PC-3 (cell line): ENCODE measurements at regions not wholly inside any gene's neighbourhood (a gene's known extent, or its start where the extent isn't known, plus 50 kb on each side); places are given as distances from the start of the nearest gene placed in this dataset.

ENCODE experiments used
- ATAC-seq: fragments of 200-7000 bp; cut with Tn5 transposase; 2 replicates; pipeline ENCODE4 v1.9.1; 2020; ENCODE audit warnings: mild to moderate bottlenecking, moderate library complexity
- BruUV-seq: library from RNA; stranded (reverse); fragments of 400-500 nt; replicated peaks from 2 replicates; lab custom pipeline; 2021; lab: Mats Ljungman, UMichigan
- CTCF ChIA-PET: fragments of 300-600 bp; sonication (Branson Sonifier 250); formaldehyde crosslinking; loops from one replicate; lab custom pipeline; 2022; ENCODE audit warnings: antibody characterized with exemption; lab: Charles Lee
- POLR2A ChIA-PET: fragments of 300-600 bp; sonication (Branson Sonifier 250); formaldehyde crosslinking; loops from one replicate; lab custom pipeline; 2022; ENCODE audit warnings: antibody characterized with exemption; ENCODE audit not compliant: unreplicated experiment; lab: Charles Lee
- DNase-seq: peaks from one replicate; pipeline ENCODE4 v3.0.0-alpha.2; 2015
- H2AFZ ChIP-seq: fragments of 300-600 bp; sonication (generic); 2 replicates; pipeline ENCODE4 v1.6.0; 2016; ENCODE audit warnings: antibody characterized with exemption, low read length
- H3F3A ChIP-seq: fragments of 300-600 bp; sonication (generic); one replicate; pipeline ENCODE4 v1.6.0; 2017; ENCODE audit warnings: antibody characterized with exemption, low read length, control low read depth, mild to moderate bottlenecking; ENCODE audit not compliant: unreplicated experiment
- H3K27ac ChIP-seq: fragments of 300-600 bp; sonication (generic); 2 replicates; pipeline ENCODE4 v1.5.1; 2016; ENCODE audit warnings: mild to moderate bottlenecking, low read length
- H3K27me3 ChIP-seq: fragments of 300-600 bp; sonication (generic); 2 replicates; pipeline ENCODE4 v1.6.1; 2016; ENCODE audit warnings: low read length, mixed read lengths
- H3K36me3 ChIP-seq: fragments of 300-600 bp; sonication (generic); 2 replicates; pipeline ENCODE4 v1.6.1; 2016; ENCODE audit warnings: low read depth, mixed run types, low read length, mixed read lengths
- H3K4me1 ChIP-seq: fragments of 300-600 bp; sonication (generic); 2 replicates; pipeline ENCODE4 v1.5.1; 2016; ENCODE audit warnings: low read length; ENCODE audit not compliant: insufficient read depth
- H3K4me2 ChIP-seq: fragments of 300-600 bp; sonication (generic); 2 replicates; pipeline ENCODE4 v1.6.0; 2016; ENCODE audit warnings: low read length
- H3K4me3 ChIP-seq: fragments of 300-600 bp; sonication (generic); 2 replicates; pipeline ENCODE4 v1.5.1; 2016; ENCODE audit warnings: mild to moderate bottlenecking, low read length, mixed read lengths
- H3K79me2 ChIP-seq: fragments of 300-600 bp; sonication (generic); 2 replicates; pipeline ENCODE4 v1.6.1; 2017; ENCODE audit warnings: low read length, mixed read lengths
- H3K9ac ChIP-seq: fragments of 300-600 bp; sonication (generic); 2 replicates; pipeline ENCODE4 v1.6.0; 2016; ENCODE audit warnings: mild to moderate bottlenecking, low read length
- H3K9me2 ChIP-seq: fragments of 300-600 bp; sonication (generic); replicated peaks from 2 replicates; pipeline ENCODE4 v1.6.1; 2016; ENCODE audit warnings: mixed run types, low read length, mixed read lengths
- H3K9me3 ChIP-seq: fragments of 300-600 bp; sonication (generic); 2 replicates; pipeline ENCODE4 v1.6.1; 2016; ENCODE audit warnings: low read length, mixed read lengths
- H4K20me1 ChIP-seq: fragments of 300-600 bp; sonication (generic); 2 replicates; pipeline ENCODE4 v1.6.1; 2016; ENCODE audit warnings: low read length, mixed read lengths
- EZH2 ChIP-seq: fragments of 300-600 bp; sonication (generic); IDR thresholded peaks from one replicate; pipeline ENCODE4 v1.6.1; 2017; ENCODE audit warnings: antibody characterized with exemption, mild to moderate bottlenecking, low read length; ENCODE audit not compliant: unreplicated experiment
- EZH2phosphoT487 ChIP-seq: fragments of 300-600 bp; sonication (generic); IDR thresholded peaks from 2 replicates; pipeline ENCODE4 v1.6.1; 2018; ENCODE audit warnings: mild to moderate bottlenecking, antibody characterized with exemption, low read length, borderline replicate concordance
- intact Hi-C: fragments of 100-400 bp; cut with micrococcal nuclease; formaldehyde crosslinking; loops from 2 replicates; pipeline ENCODE4 v1.9.0; 2023
- TF ChIP-seq, protein P1 (sequence below): fragments of 300-600 bp; sonication (generic); conservative IDR thresholded peaks from 2 replicates; pipeline ENCODE4 v1.5.1; 2017; ENCODE audit warnings: antibody characterized with exemption, low read depth, mild to moderate bottlenecking, low read length

DNA sequence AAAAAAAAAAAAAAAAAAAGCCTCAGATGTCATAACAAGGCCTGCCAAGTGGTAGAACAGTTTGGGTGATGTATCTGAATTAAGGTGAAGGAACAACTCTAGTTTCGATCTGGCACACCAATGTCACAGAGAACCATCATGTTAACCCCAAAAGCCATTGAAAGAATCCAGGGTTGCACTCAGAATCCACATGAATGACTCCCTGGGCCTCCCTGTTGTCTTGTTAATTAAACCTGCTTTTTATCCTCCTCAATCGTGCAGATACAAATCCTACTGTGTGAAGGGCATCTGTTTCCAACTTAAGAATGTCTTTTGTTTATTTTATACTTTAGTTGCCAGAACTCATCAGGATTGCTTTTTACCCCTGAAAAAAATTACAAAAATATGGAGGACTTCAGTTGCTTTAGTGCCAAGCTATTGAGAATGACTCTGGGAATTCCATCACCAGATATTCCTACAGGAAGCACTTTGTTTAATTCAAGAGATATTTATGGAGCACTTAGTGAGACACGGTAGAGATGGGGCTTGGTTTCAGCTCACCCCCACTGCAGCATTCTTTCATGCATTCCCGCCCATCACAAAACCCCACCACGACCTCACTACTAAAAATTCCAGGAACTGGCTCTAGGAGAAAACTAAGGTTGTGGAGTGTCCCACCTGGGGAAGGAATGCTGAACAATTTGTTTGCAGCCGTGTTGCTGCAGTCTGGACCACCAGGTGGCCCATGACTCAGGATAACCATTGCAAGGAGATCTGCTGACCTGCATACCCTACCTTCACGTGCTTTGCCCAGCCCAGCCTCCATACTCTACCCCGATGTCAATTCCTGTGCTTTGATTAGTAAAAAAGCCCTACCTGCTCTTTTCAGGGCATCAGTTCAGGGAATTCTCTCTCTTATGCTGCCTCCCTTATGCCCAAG is 63.8 kb upstream of the GPRC5B start:
- Histone ChIP-seq H3K9ac (no peak overlapping the region), H3K27ac (no peak overlapping the region), H3K27me3 (peaks cover 23% of the 10 kb centered on the region), H3K36me3 (no peaks in the 10 kb centered on the region), H3K4me3 (no peak overlapping the region), H3K4me1 (no peaks in the 10 kb centered on the region), H4K20me1 (no peaks in the 10 kb centered on the region), H3K79me2 (no peaks in the 10 kb centered on the region), H3K9me3 (no peaks in the 10 kb centered on the region), H3K9me2 (no peaks in the 10 kb centered on the region), H3F3A (no peaks in the 10 kb centered on the region), H3K4me2 (no peak overlapping the region), H2AFZ (no peak overlapping the region)
- intact Hi-C loops = no loop called here
- BruUV-seq = no TSS peak
- no peak for ATAC-seq
- ChIA-PET POLR2A (no interaction called here), CTCF (no interaction called here)
- DNase-seq = no peak
- TF ChIP-seq, protein P1, sequence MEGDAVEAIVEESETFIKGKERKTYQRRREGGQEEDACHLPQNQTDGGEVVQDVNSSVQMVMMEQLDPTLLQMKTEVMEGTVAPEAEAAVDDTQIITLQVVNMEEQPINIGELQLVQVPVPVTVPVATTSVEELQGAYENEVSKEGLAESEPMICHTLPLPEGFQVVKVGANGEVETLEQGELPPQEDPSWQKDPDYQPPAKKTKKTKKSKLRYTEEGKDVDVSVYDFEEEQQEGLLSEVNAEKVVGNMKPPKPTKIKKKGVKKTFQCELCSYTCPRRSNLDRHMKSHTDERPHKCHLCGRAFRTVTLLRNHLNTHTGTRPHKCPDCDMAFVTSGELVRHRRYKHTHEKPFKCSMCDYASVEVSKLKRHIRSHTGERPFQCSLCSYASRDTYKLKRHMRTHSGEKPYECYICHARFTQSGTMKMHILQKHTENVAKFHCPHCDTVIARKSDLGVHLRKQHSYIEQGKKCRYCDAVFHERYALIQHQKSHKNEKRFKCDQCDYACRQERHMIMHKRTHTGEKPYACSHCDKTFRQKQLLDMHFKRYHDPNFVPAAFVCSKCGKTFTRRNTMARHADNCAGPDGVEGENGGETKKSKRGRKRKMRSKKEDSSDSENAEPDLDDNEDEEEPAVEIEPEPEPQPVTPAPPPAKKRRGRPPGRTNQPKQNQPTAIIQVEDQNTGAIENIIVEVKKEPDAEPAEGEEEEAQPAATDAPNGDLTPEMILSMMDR = no peak
- no peak for TF ChIP-seq EZH2phosphoT487
- TF ChIP-seq EZH2 = no peak

GRCh38 chr16:19945934-19946333 is 61.3 kb upstream of the GPRC5B start:
- no peak for ATAC-seq
- Histone ChIP-seq H3K4me3 (no peak overlapping the region), H3K27ac (no peak overlapping the region), H3F3A (no peaks in the 10 kb centered on the region), H3K4me1 (no peaks in the 10 kb centered on the region), H3K27me3 (0 out of 2 replicates have a peak, but pooled peaks cover 5% of the 10 kb centered on the region), H3K9ac (no peak overlapping the region), H3K9me3 (no peaks in the 10 kb centered on the region), H3K9me2 (no peaks in the 10 kb centered on the region), H3K36me3 (no peaks in the 10 kb centered on the region), H2AFZ (no peak overlapping the region), H3K79me2 (no peaks in the 10 kb centered on the region), H3K4me2 (no peak overlapping the region), H4K20me1 (no peaks in the 10 kb centered on the region)
- TF ChIP-seq EZH2phosphoT487 (no peak), EZH2 (no peak)
- TF ChIP-seq, protein P1 = no peak
- CTCF ChIA-PET = no interaction called here
- POLR2A ChIA-PET = no interaction called here
- no peak for DNase-seq
- intact Hi-C loops = no loop called here
- no TSS peak for BruUV-seq

DNA sequence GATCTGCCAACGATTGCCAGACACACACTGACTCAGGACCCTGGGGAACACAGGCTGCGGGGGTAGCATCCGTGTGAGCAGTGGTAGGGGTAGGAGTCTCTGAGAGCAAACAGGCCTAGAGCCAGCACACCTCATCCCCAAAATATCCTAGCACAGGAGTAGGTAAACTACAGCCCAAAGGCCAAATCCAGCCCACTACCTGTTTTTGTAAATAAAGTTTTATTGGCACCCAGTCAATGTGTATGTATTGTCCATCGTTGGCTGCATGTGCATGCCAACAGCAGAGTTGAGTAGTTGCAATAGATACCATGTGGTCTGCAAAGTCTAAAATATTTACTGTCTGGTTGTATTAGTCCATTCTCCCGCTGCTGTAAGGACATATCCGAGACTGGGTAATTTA is 55.5 kb upstream of the GPRC5B start:
- Histone ChIP-seq H3K27ac (no peak overlapping the region), H3K4me3 (no peak overlapping the region), H4K20me1 (no peaks in the 10 kb centered on the region), H3K4me1 (no peaks in the 10 kb centered on the region), H3K36me3 (no peaks in the 10 kb centered on the region), H2AFZ (no peak overlapping the region), H3K9me3 (no peaks in the 10 kb centered on the region), H3K9me2 (no peaks in the 10 kb centered on the region), H3K27me3 (0 out of 2 replicates have a peak, but pooled peaks cover 5% of the 10 kb centered on the region), H3K79me2 (no peaks in the 10 kb centered on the region), H3K9ac (no peak overlapping the region), H3F3A (no peaks in the 10 kb centered on the region), H3K4me2 (no peak overlapping the region)
- TF ChIP-seq EZH2phosphoT487 (no peak), EZH2 (no peak)
- TF ChIP-seq, protein P1 = no peak
- ATAC-seq = no peak
- BruUV-seq = no TSS peak
- no peak for DNase-seq
- intact Hi-C loops = no loop called here
- POLR2A ChIA-PET = no interaction called here
- CTCF ChIA-PET = no interaction called here
